ENCODE measurements at regions not wholly inside any gene's neighbourhood (a gene's known extent, or its start where the extent isn't known, plus 50 kb on each side); places are given as distances from the start of the nearest gene placed in this dataset.

DNA sequence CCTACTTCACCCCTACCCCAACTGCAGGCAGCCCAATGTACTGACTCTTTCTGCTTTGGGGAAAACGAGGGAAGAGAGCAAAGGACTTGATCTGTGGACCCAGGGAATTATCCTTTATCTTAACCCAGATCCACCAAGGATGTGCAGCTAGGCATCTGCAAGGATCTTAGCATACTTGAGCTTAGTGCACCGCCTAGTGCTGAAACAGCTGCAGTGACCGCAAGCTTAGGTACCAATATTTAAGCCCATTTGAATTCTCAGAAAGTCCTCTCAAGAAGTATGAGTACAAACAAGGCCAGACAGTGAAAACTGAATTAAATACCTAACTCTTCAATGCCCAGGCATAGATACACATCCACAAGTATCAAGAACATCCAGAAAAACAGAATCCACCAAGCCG lies 576.7 kb upstream of the ADAMTS16 start:
- 54 to 59% (median 55%) methylated on average over 4 of the region's 4 CpGs for WGBS, 3 donors

DNA sequence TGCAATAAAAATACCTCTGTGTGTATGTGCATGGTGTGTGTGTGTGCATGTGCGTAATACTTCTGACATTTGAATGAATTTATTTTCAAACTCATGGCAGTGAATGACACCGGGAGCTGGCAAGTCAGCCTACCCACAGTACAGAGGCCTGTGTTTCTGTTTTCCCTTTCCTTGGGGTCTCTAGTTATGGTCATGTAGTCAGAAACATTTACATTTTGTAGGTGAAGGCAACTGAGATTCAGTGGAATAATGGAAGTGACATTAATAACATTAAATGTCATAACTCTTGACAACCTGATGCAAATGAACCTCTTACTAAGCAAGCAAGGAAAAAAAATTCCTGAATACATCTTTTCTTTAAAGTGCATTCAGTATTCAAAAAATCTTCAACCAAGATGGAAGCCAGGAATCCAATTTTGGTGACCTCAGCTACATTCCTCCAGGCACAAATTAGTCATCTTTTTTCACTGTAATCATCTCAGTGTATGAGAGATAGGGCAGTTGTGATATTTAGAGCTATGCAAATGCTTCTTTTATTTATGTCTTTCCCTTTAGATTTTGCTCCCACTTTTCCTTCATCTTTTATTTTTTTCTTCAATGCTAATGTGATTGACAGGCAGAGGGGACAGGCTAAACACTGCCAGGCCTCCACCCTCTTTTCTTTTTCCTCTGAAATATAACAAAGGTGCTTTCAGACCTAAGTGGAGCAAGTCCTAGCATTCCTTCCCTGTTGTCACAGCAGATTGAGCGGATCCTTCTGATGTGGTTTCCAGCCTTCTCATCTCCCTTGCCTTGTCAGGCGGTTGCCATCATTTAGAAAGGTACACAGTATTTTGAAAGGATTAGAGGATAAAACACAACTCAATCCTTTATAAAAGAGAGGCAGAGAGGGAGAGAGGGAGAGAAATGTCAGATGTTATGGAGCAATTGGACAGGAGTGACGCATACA lies 569.8 kb upstream of the ADAMTS16 start:
- DNase-seq, result no peak
- Histone ChIP-seq H3K9me3 (ENCODE audit: control insufficient read depth in 2 of 2, insufficient read depth in 1 of 2, low read depth in 1 of 2, low read length in 1 of 2) (peaks cover 0 to 3% of the 10 kb centered on the region in 2 donors), H3K4me3 (ENCODE audit: low read depth in 1 of 3, low read length in 3 of 3) (no peak overlapping the region), H3K36me3 (ENCODE audit: control insufficient read depth in 3 of 3, insufficient read depth in 2 of 3, low read depth in 1 of 3, low read length in 3 of 3) (no peaks in the 10 kb centered on the region), H3K27ac (ENCODE audit: low read depth in 1 of 3, low read length in 2 of 3) (no peak overlapping the region), H3K4me1 (ENCODE audit: control insufficient read depth in 3 of 3, insufficient read depth in 2 of 3, low read depth in 1 of 3, low read length in 2 of 3) (no peaks in the 10 kb centered on the region), H3K27me3 (ENCODE audit: control insufficient read depth in 3 of 3, insufficient read depth in 3 of 3, low read length in 3 of 3) (no peaks in the 10 kb centered on the region)
- WGBS, 3 donors, result 75 to 87% (median 82%) methylated on average over 5 of the region's 5 CpGs
- FAIRE-seq, result no peak

More for the DNA sequence above, 576.7 kb upstream of the ADAMTS16 start:
- Histone ChIP-seq H3K4me3 (ENCODE audit: low read depth in 1 of 3, low read length in 3 of 3) (no peak overlapping the region), H3K27me3 (ENCODE audit: control insufficient read depth in 3 of 3, insufficient read depth in 3 of 3, low read length in 3 of 3) (no peaks in the 10 kb centered on the region), H3K36me3 (ENCODE audit: control insufficient read depth in 3 of 3, insufficient read depth in 2 of 3, low read depth in 1 of 3, low read length in 3 of 3) (no peaks in the 10 kb centered on the region), H3K27ac (ENCODE audit: low read depth in 1 of 3, low read length in 2 of 3) (no peak overlapping the region), H3K4me1 (ENCODE audit: control insufficient read depth in 3 of 3, insufficient read depth in 2 of 3, low read depth in 1 of 3, low read length in 2 of 3) (no peaks in the 10 kb centered on the region), H3K9me3 (ENCODE audit: control insufficient read depth in 2 of 2, insufficient read depth in 1 of 2, low read depth in 1 of 2, low read length in 1 of 2) (peaks cover 0 to 8% of the 10 kb centered on the region in 2 donors)
- FAIRE-seq (no peak), DNase-seq (no peak)

DNA sequence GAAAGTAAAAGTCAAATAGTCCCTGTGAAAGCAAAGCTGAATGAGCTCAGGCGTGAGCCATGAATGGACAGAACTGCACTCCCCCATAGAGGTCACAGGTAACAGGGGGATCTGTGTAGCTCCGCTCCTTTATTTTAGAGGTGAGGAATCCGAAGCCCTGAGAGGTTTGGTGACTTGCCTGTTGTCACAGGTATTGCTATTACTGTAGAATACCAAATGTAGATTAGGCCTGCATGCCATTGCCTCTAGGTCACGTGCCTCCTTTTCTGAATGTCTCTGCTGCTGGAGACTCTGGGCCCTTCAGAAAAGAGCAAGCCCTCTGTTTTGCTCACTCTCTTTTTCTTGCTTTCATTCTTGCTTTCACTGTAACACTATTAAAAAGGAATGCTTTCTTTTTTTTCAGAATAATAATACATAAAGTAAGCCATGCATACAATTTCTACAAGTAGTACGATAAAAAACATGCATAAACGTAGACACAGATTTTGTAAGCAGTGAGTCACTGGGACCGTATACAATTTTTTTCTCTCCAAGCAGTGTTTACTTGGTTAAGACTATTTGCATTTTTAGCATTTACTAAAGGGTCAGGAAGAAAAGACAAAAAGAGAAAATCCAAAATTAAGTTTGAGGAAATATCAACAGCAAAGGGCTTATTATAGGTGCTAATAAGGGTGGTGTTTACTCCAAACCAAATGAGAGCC lies 568.7 kb upstream of the ADAMTS16 start:
- no peaks in the 10 kb centered on the region for H3K27me3 ChIP-seq (ENCODE audit: control insufficient read depth in 3 of 3, insufficient read depth in 3 of 3, low read length in 3 of 3)
- 73 to 77% (median 74%) methylated on average over 7 of the region's 7 CpGs for WGBS, 3 donors
- no peak for FAIRE-seq

GRCh38 chr5:4572311-4573100 lies 567.6 kb upstream of the ADAMTS16 start:
- FAIRE-seq, result no peak
- Histone ChIP-seq H3K4me3 (ENCODE audit: low read depth in 1 of 3, low read length in 3 of 3) (no peak overlapping the region), H3K4me1 (ENCODE audit: control insufficient read depth in 3 of 3, insufficient read depth in 2 of 3, low read depth in 1 of 3, low read length in 2 of 3) (no peaks in the 10 kb centered on the region), H3K27ac (ENCODE audit: low read depth in 1 of 3, low read length in 2 of 3) (no peak overlapping the region), H3K27me3 (ENCODE audit: control insufficient read depth in 3 of 3, insufficient read depth in 3 of 3, low read length in 3 of 3) (no peaks in the 10 kb centered on the region), H3K36me3 (ENCODE audit: control insufficient read depth in 3 of 3, insufficient read depth in 2 of 3, low read depth in 1 of 3, low read length in 3 of 3) (no peaks in the 10 kb centered on the region), H3K9me3 (ENCODE audit: control insufficient read depth in 2 of 2, insufficient read depth in 1 of 2, low read depth in 1 of 2, low read length in 1 of 2) (peaks cover 0 to 8% of the 10 kb centered on the region in 2 donors)
- no peak for DNase-seq
- 74 to 81% (median 81%) methylated on average over 6 of the region's 6 CpGs for WGBS, 3 donors

More for the DNA sequence above, 568.7 kb upstream of the ADAMTS16 start:
- no peak overlapping the region for H3K27ac ChIP-seq (ENCODE audit: low read depth in 1 of 3, low read length in 2 of 3)
- no peaks in the 10 kb centered on the region for H3K4me1 ChIP-seq (ENCODE audit: control insufficient read depth in 3 of 3, insufficient read depth in 2 of 3, low read depth in 1 of 3, low read length in 2 of 3)
- DNase-seq, result no peak
- peaks cover 0 to 3% of the 10 kb centered on the region in 2 donors for H3K9me3 ChIP-seq (ENCODE audit: control insufficient read depth in 2 of 2, insufficient read depth in 1 of 2, low read depth in 1 of 2, low read length in 1 of 2)
- H3K4me3 ChIP-seq (ENCODE audit: low read depth in 1 of 3, low read length in 3 of 3), result no peak overlapping the region
- no peaks in the 10 kb centered on the region for H3K36me3 ChIP-seq (ENCODE audit: control insufficient read depth in 3 of 3, insufficient read depth in 2 of 3, low read depth in 1 of 3, low read length in 3 of 3)

DNA sequence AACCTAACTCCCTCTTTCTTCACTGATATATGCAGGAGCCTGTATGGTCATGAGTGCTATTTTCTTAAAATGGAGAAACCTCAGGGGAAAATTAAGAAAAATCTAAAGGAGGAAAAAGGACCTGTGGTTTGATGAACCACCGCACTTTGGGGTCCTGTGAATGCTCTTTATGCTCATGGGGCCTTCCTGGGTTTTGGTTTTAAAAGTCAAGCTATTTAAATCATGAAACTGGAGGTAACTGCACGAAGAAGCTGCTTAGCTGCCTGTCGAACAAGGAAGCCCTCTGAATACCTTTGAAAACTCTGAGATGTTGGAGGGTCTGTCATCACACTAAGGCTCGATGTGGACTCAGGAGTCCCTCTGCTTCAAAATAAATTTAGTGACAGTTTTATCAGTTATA lies 564.5 kb upstream of the ADAMTS16 start:
- H3K27me3 ChIP-seq (ENCODE audit: control insufficient read depth in 3 of 3, insufficient read depth in 3 of 3, low read length in 3 of 3), result no peaks in the 10 kb centered on the region
- WGBS, 3 donors, result 66 to 79% (median 71%) methylated on average over 4 of the region's 4 CpGs
- H3K36me3 ChIP-seq (ENCODE audit: control insufficient read depth in 3 of 3, insufficient read depth in 2 of 3, low read depth in 1 of 3, low read length in 3 of 3), result no peaks in the 10 kb centered on the region
- FAIRE-seq (no peak), DNase-seq (no peak)
- peaks cover 1 to 14% of the 10 kb centered on the region in 2 donors for H3K9me3 ChIP-seq (ENCODE audit: control insufficient read depth in 2 of 2, insufficient read depth in 1 of 2, low read depth in 1 of 2, low read length in 1 of 2)
- no peaks in the 10 kb centered on the region for H3K4me1 ChIP-seq (ENCODE audit: control insufficient read depth in 3 of 3, insufficient read depth in 2 of 3, low read depth in 1 of 3, low read length in 2 of 3)
- H3K27ac ChIP-seq (ENCODE audit: low read depth in 1 of 3, low read length in 2 of 3), result no peak overlapping the region
- no peak overlapping the region for H3K4me3 ChIP-seq (ENCODE audit: low read depth in 1 of 3, low read length in 3 of 3)

GRCh38 chr5:4576161-4576748 lies 563.9 kb upstream of the ADAMTS16 start:
- FAIRE-seq, result no peak
- no peaks in the 10 kb centered on the region for H3K27me3 ChIP-seq (ENCODE audit: control insufficient read depth in 3 of 3, insufficient read depth in 3 of 3, low read length in 3 of 3)
- H3K4me1 ChIP-seq (ENCODE audit: control insufficient read depth in 3 of 3, insufficient read depth in 2 of 3, low read depth in 1 of 3, low read length in 2 of 3), result no peaks in the 10 kb centered on the region
- no peaks in the 10 kb centered on the region for H3K36me3 ChIP-seq (ENCODE audit: control insufficient read depth in 3 of 3, insufficient read depth in 2 of 3, low read depth in 1 of 3, low read length in 3 of 3)
- 51 to 70% (median 69%) methylated on average over 4 of the region's 4 CpGs for WGBS, 3 donors
- H3K27ac ChIP-seq (ENCODE audit: low read depth in 1 of 3, low read length in 2 of 3), result no peak overlapping the region
- H3K9me3 ChIP-seq (ENCODE audit: control insufficient read depth in 2 of 2, insufficient read depth in 1 of 2, low read depth in 1 of 2, low read length in 1 of 2), result peaks cover 1 to 21% of the 10 kb centered on the region in 2 donors
- H3K4me3 ChIP-seq (ENCODE audit: low read depth in 1 of 3, low read length in 3 of 3), result no peak overlapping the region
- no peak for DNase-seq

DNA sequence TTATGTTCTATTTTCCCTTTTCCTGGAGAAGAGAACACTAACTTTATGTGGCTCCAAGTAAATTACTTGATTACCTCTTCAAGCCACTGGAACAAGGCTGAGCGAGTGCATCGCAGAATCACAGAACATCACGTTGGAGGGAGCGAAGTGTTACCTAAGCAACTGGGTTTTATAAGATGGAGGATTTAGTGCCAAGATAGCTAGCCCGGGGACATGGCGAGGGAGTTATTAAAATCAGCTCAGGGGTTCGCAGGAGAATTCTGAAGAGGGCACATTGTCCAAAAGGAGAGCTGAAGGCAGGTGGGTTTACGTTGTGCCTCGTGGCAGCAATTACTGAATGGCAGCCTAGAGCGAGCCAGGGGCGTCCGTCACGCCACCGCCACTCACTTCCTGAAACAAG lies 563.2 kb upstream of the ADAMTS16 start:
- Histone ChIP-seq H3K9me3 (ENCODE audit: control insufficient read depth in 2 of 2, insufficient read depth in 1 of 2, low read depth in 1 of 2, low read length in 1 of 2) (peaks cover 1 to 24% of the 10 kb centered on the region in 2 donors), H3K27ac (ENCODE audit: low read depth in 1 of 3, low read length in 2 of 3) (no peak overlapping the region), H3K36me3 (ENCODE audit: control insufficient read depth in 3 of 3, insufficient read depth in 2 of 3, low read depth in 1 of 3, low read length in 3 of 3) (no peaks in the 10 kb centered on the region), H3K4me3 (ENCODE audit: low read depth in 1 of 3, low read length in 3 of 3) (no peak overlapping the region), H3K4me1 (ENCODE audit: control insufficient read depth in 3 of 3, insufficient read depth in 2 of 3, low read depth in 1 of 3, low read length in 2 of 3) (no peaks in the 10 kb centered on the region), H3K27me3 (ENCODE audit: control insufficient read depth in 3 of 3, insufficient read depth in 3 of 3, low read length in 3 of 3) (no peaks in the 10 kb centered on the region)
- DNase-seq (no peak), FAIRE-seq (no peak)
- 81 to 85% (median 83%) methylated on average over 14 of the region's 14 CpGs for WGBS, 3 donors

DNA sequence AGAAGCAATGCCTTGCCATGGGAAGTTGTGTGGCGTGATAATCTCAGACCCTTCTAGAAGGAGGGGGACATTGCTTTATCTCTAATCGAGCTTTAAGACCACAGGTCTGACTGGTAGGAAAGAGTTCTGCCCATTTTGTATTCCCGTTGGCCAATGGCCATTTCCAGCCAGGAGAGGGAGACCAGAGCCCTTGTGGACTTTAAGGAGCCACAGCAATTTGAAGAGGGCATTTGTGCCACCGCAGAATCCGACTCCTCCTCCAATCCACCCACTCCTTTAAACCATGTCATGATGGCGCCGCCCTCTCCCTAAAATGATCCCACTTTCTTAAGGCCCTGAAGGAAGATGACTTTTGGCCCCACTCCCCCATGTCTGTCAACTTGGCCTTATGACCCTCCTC lies 560.5 kb upstream of the ADAMTS16 start:
- DNase-seq (no peak), FAIRE-seq (no peak)
- no peak overlapping the region for H3K27ac ChIP-seq (ENCODE audit: low read depth in 1 of 3, low read length in 2 of 3)
- no peaks in the 10 kb centered on the region for H3K27me3 ChIP-seq (ENCODE audit: control insufficient read depth in 3 of 3, insufficient read depth in 3 of 3, low read length in 3 of 3)
- H3K4me1 ChIP-seq (ENCODE audit: control insufficient read depth in 3 of 3, insufficient read depth in 2 of 3, low read depth in 1 of 3, low read length in 2 of 3), result no peaks in the 10 kb centered on the region
- no peak overlapping the region for H3K4me3 ChIP-seq (ENCODE audit: low read depth in 1 of 3, low read length in 3 of 3)
- H3K9me3 ChIP-seq (ENCODE audit: control insufficient read depth in 2 of 2, insufficient read depth in 1 of 2, low read depth in 1 of 2, low read length in 1 of 2), result peaks cover 1 to 22% of the 10 kb centered on the region in 2 donors
- H3K36me3 ChIP-seq (ENCODE audit: control insufficient read depth in 3 of 3, insufficient read depth in 2 of 3, low read depth in 1 of 3, low read length in 3 of 3), result no peaks in the 10 kb centered on the region
- 82 to 88% (median 87%) methylated on average over 7 of the region's 7 CpGs for WGBS, 3 donors

Measured in small intestine (tissue), 7 donors.